H9 (cell line): ENCODE measurements at regions not wholly inside any gene's neighbourhood (a gene's known extent, or its start where the extent isn't known, plus 50 kb on each side); places are given as distances from the start of the nearest gene placed in this dataset.

ENCODE experiments used
- DNase-seq: peaks from one replicate; pipeline ENCODE4 v3.0.0-alpha.2; 2017
- H2AFZ ChIP-seq: one replicate; pipeline ENCODE4 v1.6.1; 2013; ENCODE audit warnings: mild to moderate bottlenecking, low read length, control low read depth, moderate library complexity
- H2AK5ac ChIP-seq: 2 replicates; pipeline ENCODE4 v1.6.1; 2013; ENCODE audit warnings: low read length, control low read depth, mixed read lengths; ENCODE audit not compliant: insufficient read length
- H2BK120ac ChIP-seq: one replicate; pipeline ENCODE4 v1.6.1; 2013; ENCODE audit warnings: low read depth, mild to moderate bottlenecking, low read length, control low read depth, inconsistent platforms; ENCODE audit not compliant: poor library complexity, severe bottlenecking
- H2BK12ac ChIP-seq: 2 replicates; pipeline ENCODE4 v1.6.1; 2013; ENCODE audit warnings: low read length, control low read depth, mixed read lengths, low read depth; ENCODE audit not compliant: insufficient read length
- H2BK15ac ChIP-seq: 2 replicates; pipeline ENCODE4 v1.6.1; 2013; ENCODE audit warnings: low read depth, low read length, control low read depth
- H2BK20ac ChIP-seq: one replicate; pipeline ENCODE4 v1.6.1; 2013; ENCODE audit warnings: low read depth, mild to moderate bottlenecking, low read length, control low read depth, inconsistent platforms; ENCODE audit not compliant: poor library complexity, severe bottlenecking
- H2BK5ac ChIP-seq: 2 replicates; pipeline ENCODE4 v1.6.1; 2013; ENCODE audit warnings: low read length, control low read depth, mixed read lengths; ENCODE audit not compliant: insufficient read length
- H3K14ac ChIP-seq: 2 replicates; pipeline ENCODE4 v1.6.1; 2013; ENCODE audit warnings: low read length, control low read depth; ENCODE audit not compliant: insufficient read depth
- H3K18ac ChIP-seq: 2 replicates; pipeline ENCODE4 v1.6.1; 2013; ENCODE audit warnings: low read depth, mild to moderate bottlenecking, mixed read lengths, low read length, control low read depth; ENCODE audit not compliant: insufficient read length
- H3K23ac ChIP-seq: 2 replicates; pipeline ENCODE4 v1.6.1; 2013; ENCODE audit warnings: low read length, control low read depth, mixed read lengths, low read depth; ENCODE audit not compliant: insufficient read length
- H3K23me2 ChIP-seq: 2 replicates; pipeline ENCODE4 v1.6.1; 2013; ENCODE audit warnings: low read depth, mild to moderate bottlenecking, mixed read lengths, low read length, control low read depth; ENCODE audit not compliant: insufficient read length, poor library complexity, severe bottlenecking
- H3K27ac ChIP-seq: 2 replicates; pipeline ENCODE4 v1.5.1; 2013; ENCODE audit warnings: low read length, control low read depth, mixed read lengths, low read depth; ENCODE audit not compliant: insufficient read length
- H3K27me3 ChIP-seq: 2 replicates; pipeline ENCODE4 v1.6.1; 2013; ENCODE audit warnings: low read length, control low read depth, inconsistent platforms; ENCODE audit not compliant: insufficient read depth
- H3K4ac ChIP-seq: 2 replicates; pipeline ENCODE4 v1.6.1; 2013; ENCODE audit warnings: low read depth, mild to moderate bottlenecking, control low read depth, inconsistent platforms, low read length, moderate library complexity
- H3K4me1 ChIP-seq: 2 replicates; pipeline ENCODE4 v1.6.1; 2013; ENCODE audit warnings: low read length, control low read depth, inconsistent platforms; ENCODE audit not compliant: insufficient read depth
- H3K4me2 ChIP-seq: 2 replicates; pipeline ENCODE4 v1.6.1; 2013; ENCODE audit warnings: low read length, control low read depth, mixed read lengths; ENCODE audit not compliant: insufficient read length, insufficient read depth
- H3K56ac ChIP-seq: 2 replicates; pipeline ENCODE4 v1.6.1; 2013; ENCODE audit warnings: low read depth, mild to moderate bottlenecking, mixed read lengths, low read length, control low read depth; ENCODE audit not compliant: insufficient read length
- H3K79me1 ChIP-seq: 2 replicates; pipeline ENCODE4 v1.6.1; 2013; ENCODE audit warnings: low read depth, mild to moderate bottlenecking, moderate library complexity, low read length, control low read depth, inconsistent platforms; ENCODE audit not compliant: insufficient read depth, poor library complexity, severe bottlenecking
- H3K79me2 ChIP-seq: 2 replicates; pipeline ENCODE4 v1.6.1; 2013; ENCODE audit warnings: low read length, control low read depth, inconsistent platforms; ENCODE audit not compliant: insufficient read depth
- H3K9ac ChIP-seq: 2 replicates; pipeline ENCODE4 v1.6.1; 2013; ENCODE audit warnings: low read length, control low read depth, mixed read lengths; ENCODE audit not compliant: insufficient read length; ENCODE audit errors: extremely low read depth
- H3K9me3 ChIP-seq: one replicate; pipeline ENCODE4 v1.6.1; 2013; ENCODE audit warnings: low read depth, low read length, inconsistent platforms; ENCODE audit not compliant: control insufficient read depth
- H3T11ph ChIP-seq: one replicate; pipeline ENCODE4 v1.6.1; 2013; ENCODE audit warnings: mild to moderate bottlenecking, low read length, control low read depth, inconsistent platforms
- H4K20me1 ChIP-seq: one replicate; pipeline ENCODE4 v1.6.1; 2013; ENCODE audit not compliant: control insufficient read depth, insufficient read length, insufficient read depth
- H4K5ac ChIP-seq: 2 replicates; pipeline ENCODE4 v1.6.1; 2013; ENCODE audit warnings: low read depth, mild to moderate bottlenecking, mixed read lengths, low read length, control low read depth; ENCODE audit not compliant: insufficient read length
- H4K8ac ChIP-seq: replicated peaks from 2 replicates; pipeline ENCODE4 v1.6.1; 2013; ENCODE audit warnings: low read length, control low read depth, mixed read lengths, low read depth; ENCODE audit not compliant: insufficient read length
- H4K91ac ChIP-seq: 2 replicates; pipeline ENCODE4 v1.6.1; 2013; ENCODE audit warnings: low read depth, mild to moderate bottlenecking, moderate library complexity, mixed read lengths, low read length, control low read depth; ENCODE audit not compliant: insufficient read length
- H3K27ac Mint-ChIP-seq, 3 experiments: 2 replicates in 2 of 3; 3 replicates in 1 of 3; pipeline ENCODE4 v1.8.0; 2020 to 2021; ENCODE audit warnings: mixed read lengths in 3 of 3, mild to moderate bottlenecking in 1 of 3, moderate library complexity in 1 of 3
- H3K27me3 Mint-ChIP-seq: 2 replicates; pipeline ENCODE4 v1.8.0; 2021; ENCODE audit warnings: low read depth, mild to moderate bottlenecking, moderate library complexity, mixed read lengths
- H3K36me3 Mint-ChIP-seq, 3 experiments: 2 replicates in 2 of 3; 3 replicates in 1 of 3; pipeline ENCODE4 v1.8.0; 2020 to 2021; ENCODE audit warnings: low read depth in 3 of 3, mixed read lengths in 3 of 3; ENCODE audit not compliant: insufficient read depth in 1 of 3
- H3K4me1 Mint-ChIP-seq, 2 experiments: 2 replicates each; pipeline ENCODE4 v1.8.0; 2020; ENCODE audit warnings: mixed read lengths in 2 of 2
- H3K4me3 Mint-ChIP-seq, 2 experiments: 2 replicates in 1 of 2; 3 replicates in 1 of 2; pipeline ENCODE4 v1.8.0; 2020 to 2021; ENCODE audit warnings: mild to moderate bottlenecking in 2 of 2, mixed read lengths in 2 of 2, moderate library complexity in 1 of 2
- H3K9me3 Mint-ChIP-seq, 2 experiments: 2 replicates in 1 of 2; 3 replicates in 1 of 2; pipeline ENCODE4 v1.8.0; 2020; ENCODE audit warnings: mild to moderate bottlenecking in 2 of 2, mixed read lengths in 2 of 2, moderate library complexity in 1 of 2
- CTCF ChIP-seq: fragments of 200-600 bp; sonication (generic); conservative IDR thresholded peaks from 3 replicates; pipeline ENCODE4 v1.8.0; 2021; ENCODE audit warnings: antibody characterized with exemption, mild to moderate bottlenecking
- WGBS: extraction: QIAGEN DNeasy Blood & Tissue Kit; methylation state at CpG from one replicate; pipeline ENCODE4 v1.1.7; 2013; ENCODE audit warnings: missing lambda C conversion rate, low lambda C conversion rate, mixed read lengths; ENCODE audit not compliant: insufficient read length; ENCODE audit errors: extremely low coverage; 5-methylcytosine and 5-hydroxymethylcytosine counted together

DNA sequence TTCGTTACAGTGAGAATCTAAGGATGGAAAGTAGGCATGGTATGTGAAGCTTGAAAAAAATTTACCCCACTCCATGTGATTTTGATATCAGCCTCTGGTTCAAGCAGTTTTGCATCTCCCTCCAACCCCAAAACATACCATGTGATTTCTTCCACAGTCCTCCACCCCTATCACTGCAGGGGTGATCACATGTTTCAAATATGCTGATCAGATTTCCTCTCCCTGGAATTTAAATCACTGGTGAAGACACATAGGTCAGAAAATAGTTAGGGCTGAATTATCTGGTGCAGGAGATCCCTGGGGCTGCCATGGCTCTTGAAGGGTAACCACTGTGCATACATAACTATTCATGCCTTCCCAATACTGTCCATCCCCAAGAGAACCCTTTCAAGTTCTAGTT is 119.7 kb upstream of the THRB start:
- no peak overlapping the region for H3T11ph ChIP-seq
- no peaks in the 10 kb centered on the region for H3K36me3 Mint-ChIP-seq
- no peak overlapping the region for H2BK120ac ChIP-seq
- no peak overlapping the region for H2BK12ac ChIP-seq
- no peak overlapping the region for H2BK20ac ChIP-seq
- no peaks in the 10 kb centered on the region for H3K9me3 ChIP-seq
- no peak overlapping the region for H3K23ac ChIP-seq
- DNase-seq: no peak
- no peak overlapping the region for H2AK5ac ChIP-seq
- H3K79me1 ChIP-seq: no peaks in the 10 kb centered on the region
- H2BK5ac ChIP-seq: no peak overlapping the region
- H4K8ac ChIP-seq: no peak overlapping the region
- no peaks in the 10 kb centered on the region; a peak in 1 of 5 replicates for H3K9me3 Mint-ChIP-seq
- H3K18ac ChIP-seq: no peak overlapping the region
- no peak overlapping the region for H3K14ac ChIP-seq
- no peak overlapping the region for H2BK15ac ChIP-seq
- no peaks in the 10 kb centered on the region for H3K79me2 ChIP-seq
- no peaks in the 10 kb centered on the region for H3K4me1 Mint-ChIP-seq
- H3K9ac ChIP-seq: no peak overlapping the region
- TF ChIP-seq CTCF: no peak
- H3K4me2 ChIP-seq: no peak overlapping the region
- no peak overlapping the region for H3K56ac ChIP-seq
- no CpG with 5 or more reads among the region's 1 CpG for WGBS
- no peaks in the 10 kb centered on the region for H4K20me1 ChIP-seq
- no peak overlapping the region for H3K27ac ChIP-seq
- no peaks in the 10 kb centered on the region for H3K27me3 ChIP-seq
- no peak overlapping the region for H3K4me3 Mint-ChIP-seq
- H4K5ac ChIP-seq: no peak overlapping the region
- H4K91ac ChIP-seq: no peak overlapping the region
- no peaks in the 10 kb centered on the region for H3K27me3 Mint-ChIP-seq
- no peaks in the 10 kb centered on the region for H3K4me1 ChIP-seq
- no peak overlapping the region for H3K27ac Mint-ChIP-seq
- H2AFZ ChIP-seq: no peak overlapping the region
- no peaks in the 10 kb centered on the region for H3K23me2 ChIP-seq
- H3K4ac ChIP-seq: no peak overlapping the region
